Hematopoietic multipotent progenitor cell treated with erythropoietin and hydrocortisone succinate and interleukin-3 and kit ligand, for 17 days (in vitro differentiated cells): ENCODE measurements at regions not wholly inside any gene's neighbourhood (a gene's known extent, or its start where the extent isn't known, plus 50 kb on each side); places are given as distances from the start of the nearest gene placed in this dataset.
"Not testable (repeated sequence)": the region's sequence is repeated elsewhere in the genome, so short reads cannot be mapped to it uniquely, and the experiment has no call there.

Experiments
- DNase-seq: peaks from one replicate; pipeline ENCODE4 v3.0.0-alpha.2; 2015; ENCODE audit warnings: low spot score

- DNase-seq = no peak
Measured at GRCh38 chr3:4149296-4149695, 153.9 kb upstream of the SETMAR start.

GRCh38 chr3:4150816-4151215 lies 152.4 kb upstream of the SETMAR start:
- DNase-seq = no peak

- no peak for DNase-seq
Measured at GRCh38 chr3:4151859-4152258, 151.3 kb upstream of the SETMAR start.

- DNase-seq = no peak
Measured at GRCh38 chr3:4153771-4154170, 149.4 kb upstream of the SETMAR start.

GRCh38 chr3:4158329-4158728 lies 144.8 kb upstream of the SETMAR start:
- no peak for DNase-seq

GRCh38 chr3:4162096-4162495 lies 141.1 kb upstream of the SETMAR start:
- DNase-seq = no peak

GRCh38 chr3:4163011-4163410 lies 140.2 kb upstream of the SETMAR start:
- no peak for DNase-seq

GRCh38 chr3:4166540-4166939 lies 136.6 kb upstream of the SETMAR start:
- no peak for DNase-seq

- not testable (repeated sequence) for DNase-seq
Measured at GRCh38 chr3:4167230-4167629, 135.9 kb upstream of the SETMAR start.

GRCh38 chr3:4174791-4175190 lies 128.4 kb upstream of the SETMAR start:
- no peak for DNase-seq

- no peak for DNase-seq
Measured at GRCh38 chr3:4191971-4192370, 111.2 kb upstream of the SETMAR start.

- DNase-seq = no peak
Measured at GRCh38 chr3:4195006-4195405, 108.2 kb upstream of the SETMAR start.

GRCh38 chr3:4196506-4197147 lies 106.5 kb upstream of the SETMAR start:
- DNase-seq = no peak

GRCh38 chr3:4197670-4198069 lies 105.5 kb upstream of the SETMAR start:
- no peak for DNase-seq

- no peak for DNase-seq
Measured at GRCh38 chr3:4198491-4198890, 104.7 kb upstream of the SETMAR start.

- not testable (repeated sequence) for DNase-seq
Measured at GRCh38 chr3:4204776-4205175, 98.4 kb upstream of the SETMAR start.

- no peak for DNase-seq
Measured at GRCh38 chr3:4207672-4208071, 95.5 kb upstream of the SETMAR start.

GRCh38 chr3:4208556-4208955 lies 94.6 kb upstream of the SETMAR start:
- no peak for DNase-seq

GRCh38 chr3:4211610-4212009 lies 91.6 kb upstream of the SETMAR start:
- DNase-seq = no peak

GRCh38 chr3:4213420-4213819 lies 89.7 kb upstream of the SETMAR start:
- DNase-seq = not testable (repeated sequence)

GRCh38 chr3:4216974-4217373 lies 86.2 kb upstream of the SETMAR start:
- DNase-seq = not testable (repeated sequence)

GRCh38 chr3:4218456-4219226 lies 84.5 kb upstream of the SETMAR start:
- DNase-seq = no peak

GRCh38 chr3:4219227-4219568 lies 84.0 kb upstream of the SETMAR start:
- DNase-seq = no peak

GRCh38 chr3:4220065-4220464 lies 83.1 kb upstream of the SETMAR start:
- no peak for DNase-seq
